ENCODE measurements at regions not wholly inside any gene's neighbourhood (a gene's known extent, or its start where the extent isn't known, plus 50 kb on each side); places are given as distances from the start of the nearest gene placed in this dataset.

GRCh38 chr13:63206461-63206860, 1790.8 kb upstream of the PCDH20 start:
- Histone ChIP-seq H3K4me3 (ENCODE audit: low read depth, low read length) (no peak overlapping the region), H3K9me3 (ENCODE audit: severe bottlenecking) (no peaks in the 10 kb centered on the region), H3K36me3 (no peaks in the 10 kb centered on the region), H3K27ac (no peak overlapping the region), H3K27me3 (ENCODE audit: insufficient read depth, low read depth, severe bottlenecking) (no peaks in the 10 kb centered on the region)
- no peak for DNase-seq
- no peak for TF ChIP-seq CTCF (IDR thresholded peaks at IDR 0.05; ENCODE audit: low read depth, low read length)

GRCh38 chr13:63201493-63201892, 1785.8 kb upstream of the PCDH20 start:
- DNase-seq: no peak
- Histone ChIP-seq H3K27ac (no peak overlapping the region), H3K9me3 (ENCODE audit: severe bottlenecking) (no peaks in the 10 kb centered on the region), H3K27me3 (ENCODE audit: insufficient read depth, low read depth, severe bottlenecking) (no peaks in the 10 kb centered on the region), H3K4me3 (ENCODE audit: low read depth, low read length) (no peak overlapping the region), H3K36me3 (no peaks in the 10 kb centered on the region)
- no peak for TF ChIP-seq CTCF (IDR thresholded peaks at IDR 0.05; ENCODE audit: low read depth, low read length)

DNA sequence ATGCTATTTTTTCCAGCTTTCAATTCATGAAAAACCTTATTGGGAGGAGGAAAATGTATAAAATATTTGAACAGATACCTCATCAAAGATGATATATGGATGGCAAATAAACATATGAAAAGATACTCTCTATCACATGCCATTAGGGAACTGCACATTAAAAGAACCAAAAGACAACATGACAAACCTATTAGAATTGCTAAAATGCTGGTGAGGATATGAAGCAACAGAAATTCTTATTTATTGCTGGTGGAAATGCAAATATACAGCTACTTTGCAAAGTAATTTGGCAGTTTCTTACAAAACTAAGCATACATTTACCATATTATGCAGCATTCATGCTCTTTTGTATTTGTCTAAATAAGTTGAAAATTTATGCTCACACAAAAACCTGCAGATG, 1783.9 kb upstream of the PCDH20 start:
- no peaks in the 10 kb centered on the region for H3K36me3 ChIP-seq
- DNase-seq: no peak
- H3K27me3 ChIP-seq (ENCODE audit: insufficient read depth, low read depth, severe bottlenecking): no peaks in the 10 kb centered on the region
- H3K4me3 ChIP-seq (ENCODE audit: low read depth, low read length): no peak overlapping the region
- H3K27ac ChIP-seq: no peak overlapping the region
- H3K9me3 ChIP-seq (ENCODE audit: severe bottlenecking): no peaks in the 10 kb centered on the region
- TF ChIP-seq CTCF (IDR thresholded peaks at IDR 0.05; ENCODE audit: low read depth, low read length): no peak

GRCh38 chr13:63198071-63198470, 1782.4 kb upstream of the PCDH20 start:
- Histone ChIP-seq H3K36me3 (no peaks in the 10 kb centered on the region), H3K4me3 (ENCODE audit: low read depth, low read length) (no peak overlapping the region), H3K9me3 (ENCODE audit: severe bottlenecking) (no peaks in the 10 kb centered on the region), H3K27me3 (ENCODE audit: insufficient read depth, low read depth, severe bottlenecking) (no peaks in the 10 kb centered on the region), H3K27ac (no peak overlapping the region)
- no peak for TF ChIP-seq CTCF (IDR thresholded peaks at IDR 0.05; ENCODE audit: low read depth, low read length)
- DNase-seq: no peak

- H3K27me3 ChIP-seq (ENCODE audit: insufficient read depth, low read depth, severe bottlenecking): no peaks in the 10 kb centered on the region
- no peak overlapping the region for H3K4me3 ChIP-seq (ENCODE audit: low read depth, low read length)
- TF ChIP-seq CTCF (IDR thresholded peaks at IDR 0.05; ENCODE audit: low read depth, low read length): no peak
- H3K9me3 ChIP-seq (ENCODE audit: severe bottlenecking): no peaks in the 10 kb centered on the region
- DNase-seq: no peak
- H3K27ac ChIP-seq: no peak overlapping the region
- H3K36me3 ChIP-seq: no peaks in the 10 kb centered on the region
These were observed 1780.1 kb upstream of the PCDH20 start for GRCh38 chr13:63195726-63196125.

- no peaks in the 10 kb centered on the region for H3K36me3 ChIP-seq
- H3K9me3 ChIP-seq (ENCODE audit: severe bottlenecking): no peaks in the 10 kb centered on the region
- H3K27ac ChIP-seq: no peak overlapping the region
- H3K27me3 ChIP-seq (ENCODE audit: insufficient read depth, low read depth, severe bottlenecking): no peaks in the 10 kb centered on the region
- no peak for DNase-seq
- no peak for TF ChIP-seq CTCF (IDR thresholded peaks at IDR 0.05; ENCODE audit: low read depth, low read length)
- H3K4me3 ChIP-seq (ENCODE audit: low read depth, low read length): no peak overlapping the region
These were observed 1775.1 kb upstream of the PCDH20 start for GRCh38 chr13:63190742-63191141.
